DOHH2 (cell line): ENCODE measurements at regions not wholly inside any gene's neighbourhood (a gene's known extent, or its start where the extent isn't known, plus 50 kb on each side); places are given as distances from the start of the nearest gene placed in this dataset.

Experiments used
- H3F3A ChIP-seq: fragments of 200-600 bp; sonication (generic), shearing (Covaris generic); 2 replicates; pipeline ENCODE4 v1.6.0; 2016; ENCODE audit warnings: antibody characterized with exemption, mild to moderate bottlenecking; ENCODE audit not compliant: control insufficient read depth, insufficient read depth
- H3K27ac ChIP-seq: fragments of 200-600 bp; sonication (generic); 2 replicates; pipeline ENCODE4 v1.5.1; 2014; ENCODE audit warnings: low read depth, mild to moderate bottlenecking, low read length, moderate library complexity
- H3K27me3 ChIP-seq: fragments of 200-600 bp; sonication (generic); 2 replicates; pipeline ENCODE4 v1.6.1; 2014; ENCODE audit warnings: mild to moderate bottlenecking, low read length, mixed read lengths; ENCODE audit not compliant: control insufficient read depth
- H3K36me3 ChIP-seq: fragments of 200-600 bp; sonication (generic); 2 replicates; pipeline ENCODE4 v1.6.1; 2014; ENCODE audit warnings: mild to moderate bottlenecking, low read length, moderate library complexity, mixed read lengths; ENCODE audit not compliant: control insufficient read depth
- H3K4me1 ChIP-seq: fragments of 200-600 bp; sonication (generic); 2 replicates; pipeline ENCODE4 v1.6.1; 2014; ENCODE audit warnings: mild to moderate bottlenecking, low read length, mixed read lengths; ENCODE audit not compliant: control insufficient read depth
- H3K4me2 ChIP-seq: fragments of 200-600 bp; sonication (generic); 2 replicates; pipeline ENCODE4 v1.6.0; 2014; ENCODE audit warnings: mild to moderate bottlenecking, low read length, moderate library complexity
- H3K4me3 ChIP-seq: fragments of 200-600 bp; sonication (generic); 2 replicates; pipeline ENCODE4 v1.5.1; 2014; ENCODE audit warnings: mild to moderate bottlenecking, low read length, mixed read lengths
- H3K79me2 ChIP-seq: fragments of 200-600 bp; sonication (generic); 2 replicates; pipeline ENCODE4 v1.6.1; 2014; ENCODE audit warnings: mild to moderate bottlenecking, low read length, mixed read lengths; ENCODE audit not compliant: control insufficient read depth
- H3K9me2 ChIP-seq: fragments of 200-600 bp; sonication (generic); replicated peaks from 2 replicates; pipeline ENCODE4 v1.6.1; 2014; ENCODE audit warnings: mild to moderate bottlenecking, low read length, mixed read lengths; ENCODE audit not compliant: control insufficient read depth
- H3K9me3 ChIP-seq: fragments of 200-600 bp; sonication (generic); 2 replicates; pipeline ENCODE4 v1.6.1; 2014; ENCODE audit warnings: antibody characterized with exemption, low read length, mixed read lengths; ENCODE audit not compliant: control insufficient read depth, insufficient read depth
- H4K20me1 ChIP-seq: fragments of 200-600 bp; sonication (generic); 2 replicates; pipeline ENCODE4 v1.6.0; 2014; ENCODE audit warnings: low read depth, mild to moderate bottlenecking, antibody characterized with exemption, low read length, moderate library complexity; ENCODE audit not compliant: control insufficient read depth, insufficient read depth
- EZH2phosphoT487 ChIP-seq: fragments of 200-600 bp; sonication (generic); IDR thresholded peaks from 2 replicates; pipeline ENCODE4 v1.6.1; 2017; ENCODE audit warnings: borderline replicate concordance, mild to moderate bottlenecking, antibody characterized with exemption, low read length, moderate library complexity, mixed read lengths
- TF ChIP-seq, protein P1 (sequence below): fragments of 200-600 bp; sonication (generic); IDR thresholded peaks from one replicate; pipeline ENCODE4 v1.5.1; 2014; ENCODE audit warnings: antibody characterized with exemption, mild to moderate bottlenecking, low read depth, low read length; ENCODE audit not compliant: poor library complexity, severe bottlenecking

DNA sequence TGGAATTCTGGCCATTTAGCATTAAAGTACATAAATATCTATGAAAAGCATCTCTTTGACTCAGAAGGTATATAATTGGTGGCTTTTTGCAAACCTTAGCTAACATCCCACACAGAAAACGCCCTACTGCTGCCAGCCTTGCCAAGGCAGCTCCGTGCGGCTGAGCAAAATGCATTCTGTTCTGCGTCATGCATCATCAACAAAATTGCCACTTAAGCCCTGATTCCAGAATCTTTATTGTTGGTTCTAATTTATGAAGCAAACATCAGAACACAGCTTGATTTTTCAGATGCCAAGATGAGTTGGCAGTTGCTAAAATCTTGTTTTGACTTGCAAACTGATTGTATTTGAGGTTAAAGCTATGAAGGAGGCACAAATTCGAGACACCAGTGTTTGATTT, 314.9 kb upstream of the DEPDC1 start:
- no peak overlapping the region for H3K4me2 ChIP-seq
- no peak overlapping the region for H3K4me3 ChIP-seq
- TF ChIP-seq, protein P1, sequence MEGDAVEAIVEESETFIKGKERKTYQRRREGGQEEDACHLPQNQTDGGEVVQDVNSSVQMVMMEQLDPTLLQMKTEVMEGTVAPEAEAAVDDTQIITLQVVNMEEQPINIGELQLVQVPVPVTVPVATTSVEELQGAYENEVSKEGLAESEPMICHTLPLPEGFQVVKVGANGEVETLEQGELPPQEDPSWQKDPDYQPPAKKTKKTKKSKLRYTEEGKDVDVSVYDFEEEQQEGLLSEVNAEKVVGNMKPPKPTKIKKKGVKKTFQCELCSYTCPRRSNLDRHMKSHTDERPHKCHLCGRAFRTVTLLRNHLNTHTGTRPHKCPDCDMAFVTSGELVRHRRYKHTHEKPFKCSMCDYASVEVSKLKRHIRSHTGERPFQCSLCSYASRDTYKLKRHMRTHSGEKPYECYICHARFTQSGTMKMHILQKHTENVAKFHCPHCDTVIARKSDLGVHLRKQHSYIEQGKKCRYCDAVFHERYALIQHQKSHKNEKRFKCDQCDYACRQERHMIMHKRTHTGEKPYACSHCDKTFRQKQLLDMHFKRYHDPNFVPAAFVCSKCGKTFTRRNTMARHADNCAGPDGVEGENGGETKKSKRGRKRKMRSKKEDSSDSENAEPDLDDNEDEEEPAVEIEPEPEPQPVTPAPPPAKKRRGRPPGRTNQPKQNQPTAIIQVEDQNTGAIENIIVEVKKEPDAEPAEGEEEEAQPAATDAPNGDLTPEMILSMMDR, result no peak
- TF ChIP-seq EZH2phosphoT487, result no peak
- no peaks in the 10 kb centered on the region for H3K79me2 ChIP-seq
- no peaks in the 10 kb centered on the region for H3K9me3 ChIP-seq
- H3K27me3 ChIP-seq, result no peaks in the 10 kb centered on the region
- H3K36me3 ChIP-seq, result no peaks in the 10 kb centered on the region
- H3K27ac ChIP-seq, result no peak overlapping the region
- no peaks in the 10 kb centered on the region for H4K20me1 ChIP-seq
- H3K9me2 ChIP-seq, result no peaks in the 10 kb centered on the region
- no peaks in the 10 kb centered on the region for H3K4me1 ChIP-seq
- no peaks in the 10 kb centered on the region for H3F3A ChIP-seq

- Histone ChIP-seq H3F3A (no peaks in the 10 kb centered on the region), H3K4me1 (no peaks in the 10 kb centered on the region), H3K9me2 (no peaks in the 10 kb centered on the region), H3K27me3 (no peaks in the 10 kb centered on the region), H4K20me1 (no peaks in the 10 kb centered on the region), H3K36me3 (no peaks in the 10 kb centered on the region), H3K4me2 (no peak overlapping the region), H3K4me3 (no peak overlapping the region), H3K9me3 (no peaks in the 10 kb centered on the region), H3K79me2 (no peaks in the 10 kb centered on the region), H3K27ac (no peak overlapping the region)
- no peak for TF ChIP-seq EZH2phosphoT487
- TF ChIP-seq, protein P1, result no peak
Measured at GRCh38 chr1:68812333-68812732, 315.5 kb upstream of the DEPDC1 start.

DNA sequence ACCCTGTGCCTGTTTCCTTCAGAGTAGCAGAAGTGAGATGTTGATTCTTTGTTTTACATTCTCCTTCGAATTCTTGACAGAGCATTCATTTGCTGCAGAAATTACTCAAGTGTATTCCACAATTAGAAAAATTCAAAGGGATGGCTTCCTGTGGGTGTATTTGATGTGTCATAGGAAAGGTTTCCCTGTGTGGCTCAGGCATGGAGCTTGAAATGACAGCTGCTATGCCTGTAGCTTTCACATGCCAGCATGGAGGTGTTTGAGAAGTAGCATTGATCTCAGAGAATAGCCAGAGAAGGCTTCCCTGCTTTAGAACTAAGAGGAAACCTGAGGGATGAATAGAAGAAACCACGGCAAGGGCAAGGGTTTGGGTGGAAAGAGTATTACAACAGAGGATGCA, 317.2 kb upstream of the DEPDC1 start:
- Histone ChIP-seq H3K9me2 (no peaks in the 10 kb centered on the region), H3K4me1 (no peaks in the 10 kb centered on the region)

More for the DNA sequence above, 317.2 kb upstream of the DEPDC1 start:
- Histone ChIP-seq H4K20me1 (no peaks in the 10 kb centered on the region), H3K9me3 (no peaks in the 10 kb centered on the region), H3K27me3 (no peaks in the 10 kb centered on the region), H3K36me3 (no peaks in the 10 kb centered on the region), H3F3A (no peaks in the 10 kb centered on the region), H3K79me2 (no peaks in the 10 kb centered on the region), H3K27ac (no peak overlapping the region), H3K4me2 (no peak overlapping the region), H3K4me3 (no peak overlapping the region)
- TF ChIP-seq EZH2phosphoT487, result no peak
- TF ChIP-seq, protein P1, result no peak
